ENCODE measurements at regions not wholly inside any gene's neighbourhood (a gene's known extent, or its start where the extent isn't known, plus 50 kb on each side); places are given as distances from the start of the nearest gene placed in this dataset.

DNA sequence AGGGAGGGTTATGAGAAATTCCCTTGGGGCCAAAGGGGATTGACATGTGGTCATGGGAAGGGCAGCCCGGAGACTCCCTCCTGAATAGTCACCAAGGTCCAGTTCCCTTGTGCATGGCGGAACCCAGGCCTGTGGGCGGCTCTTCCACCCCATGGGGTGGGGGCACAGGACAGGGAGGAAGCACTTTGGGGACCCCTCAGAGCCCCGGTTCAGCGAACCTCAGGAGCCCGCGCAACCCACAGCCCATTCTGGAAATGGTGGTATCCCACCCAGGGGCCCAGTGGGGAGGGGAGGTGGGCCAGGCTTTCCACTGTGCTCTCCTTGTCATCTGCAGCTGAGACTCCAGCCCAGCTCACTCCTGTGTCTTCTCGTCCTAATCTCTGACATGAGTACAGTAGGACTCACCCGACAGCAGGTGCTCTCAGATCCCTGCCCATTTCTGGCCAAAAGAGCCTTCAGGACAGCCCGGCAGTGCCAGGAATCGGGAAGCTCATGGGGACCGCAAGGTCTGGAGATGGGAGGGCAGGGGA lies 255.2 kb upstream of the SFSWAP start:
- peak in 1 of 2 donors; percentile 59 for DNase-seq (ENCODE audit: low spot score in 2 of 2)
- no peak overlapping the region for H3K27ac ChIP-seq
- peaks cover 0 to 2% of the 10 kb centered on the region in 2 donors for H3K9me3 ChIP-seq
- TF ChIP-seq, protein P1, sequence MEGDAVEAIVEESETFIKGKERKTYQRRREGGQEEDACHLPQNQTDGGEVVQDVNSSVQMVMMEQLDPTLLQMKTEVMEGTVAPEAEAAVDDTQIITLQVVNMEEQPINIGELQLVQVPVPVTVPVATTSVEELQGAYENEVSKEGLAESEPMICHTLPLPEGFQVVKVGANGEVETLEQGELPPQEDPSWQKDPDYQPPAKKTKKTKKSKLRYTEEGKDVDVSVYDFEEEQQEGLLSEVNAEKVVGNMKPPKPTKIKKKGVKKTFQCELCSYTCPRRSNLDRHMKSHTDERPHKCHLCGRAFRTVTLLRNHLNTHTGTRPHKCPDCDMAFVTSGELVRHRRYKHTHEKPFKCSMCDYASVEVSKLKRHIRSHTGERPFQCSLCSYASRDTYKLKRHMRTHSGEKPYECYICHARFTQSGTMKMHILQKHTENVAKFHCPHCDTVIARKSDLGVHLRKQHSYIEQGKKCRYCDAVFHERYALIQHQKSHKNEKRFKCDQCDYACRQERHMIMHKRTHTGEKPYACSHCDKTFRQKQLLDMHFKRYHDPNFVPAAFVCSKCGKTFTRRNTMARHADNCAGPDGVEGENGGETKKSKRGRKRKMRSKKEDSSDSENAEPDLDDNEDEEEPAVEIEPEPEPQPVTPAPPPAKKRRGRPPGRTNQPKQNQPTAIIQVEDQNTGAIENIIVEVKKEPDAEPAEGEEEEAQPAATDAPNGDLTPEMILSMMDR (IDR thresholded peaks at IDR 0.05), result no peak
- no peaks in the 10 kb centered on the region for H3K36me3 ChIP-seq
- no peaks in the 10 kb centered on the region for H3K4me1 ChIP-seq
- no peak overlapping the region for H3K4me3 ChIP-seq
- intact Hi-C loops (cut with DNase I), result no loop called here
- H3K27me3 ChIP-seq, result no peaks in the 10 kb centered on the region

DNA sequence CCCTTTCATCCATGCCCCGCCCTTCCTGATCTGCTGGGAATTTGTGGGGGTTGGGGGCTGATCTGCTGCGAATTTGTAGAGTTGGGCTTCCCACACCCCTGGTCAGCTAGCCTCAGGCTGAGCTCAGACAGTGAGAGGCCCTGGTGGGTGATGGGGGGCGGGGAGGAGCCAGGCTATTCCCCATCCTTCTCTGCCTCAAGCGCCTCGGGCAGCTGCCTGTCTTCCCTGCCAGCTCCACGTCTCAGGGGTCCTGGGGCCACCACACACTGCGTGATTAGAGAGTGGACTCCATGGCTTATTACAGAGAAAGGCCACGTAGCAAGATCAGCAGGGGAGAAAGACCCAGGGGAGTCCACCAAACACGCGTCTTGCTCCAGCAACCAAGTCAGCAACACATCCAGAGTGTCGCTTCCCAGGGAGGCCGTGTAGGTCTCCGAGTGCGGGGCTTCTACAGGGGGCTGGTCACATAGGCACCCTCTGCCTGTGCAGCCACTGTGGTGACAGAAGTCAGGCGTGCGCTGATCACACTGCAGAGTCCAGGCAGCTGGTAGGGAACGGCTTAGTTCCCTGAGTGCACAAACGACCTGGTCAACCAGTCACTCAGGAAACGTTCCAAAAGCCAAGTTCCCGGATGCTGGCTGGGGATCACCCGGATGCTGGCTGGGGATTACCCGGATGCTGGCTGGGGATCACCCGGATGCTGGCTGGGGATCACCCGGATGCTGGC lies 254.4 kb upstream of the SFSWAP start:
- H3K27me3 ChIP-seq, result no peaks in the 10 kb centered on the region
- no peak overlapping the region for H3K27ac ChIP-seq
- intact Hi-C loops (cut with DNase I), result no loop called here

DNA sequence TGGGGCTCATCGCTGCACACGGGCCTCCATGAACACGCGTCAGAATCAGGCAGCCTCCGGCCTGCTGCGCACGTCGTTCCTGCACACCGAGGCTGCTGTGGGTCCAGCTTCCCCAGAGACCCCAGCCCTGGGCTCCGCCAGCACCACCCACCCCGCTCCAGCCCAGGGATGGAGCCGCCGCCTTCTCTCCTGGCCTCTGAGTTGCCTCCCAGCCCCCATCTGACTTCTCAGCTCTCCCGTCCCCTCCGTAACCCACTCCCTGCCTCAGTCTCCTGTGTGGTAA lies 253.9 kb upstream of the SFSWAP start:
- TF ChIP-seq, protein P1 (IDR thresholded peaks at IDR 0.05), result no peak
- Histone ChIP-seq H3K27ac (no peak overlapping the region), H3K27me3 (no peaks in the 10 kb centered on the region), H3K4me1 (no peaks in the 10 kb centered on the region), H3K9me3 (no peaks in the 10 kb centered on the region), H3K4me3 (no peak overlapping the region), H3K36me3 (no peaks in the 10 kb centered on the region)
- DNase-seq (ENCODE audit: low spot score in 2 of 2), result no peak
- intact Hi-C loops (cut with DNase I), result no loop called here

More for the DNA sequence above, 254.4 kb upstream of the SFSWAP start:
- peak in 1 of 2 donors; percentile 48 for DNase-seq (ENCODE audit: low spot score in 2 of 2)
- TF ChIP-seq, protein P1 (IDR thresholded peaks at IDR 0.05), result no peak
- H3K9me3 ChIP-seq, result no peaks in the 10 kb centered on the region
- H3K4me1 ChIP-seq, result no peaks in the 10 kb centered on the region
- no peak overlapping the region for H3K4me3 ChIP-seq
- H3K36me3 ChIP-seq, result no peaks in the 10 kb centered on the region

DNA sequence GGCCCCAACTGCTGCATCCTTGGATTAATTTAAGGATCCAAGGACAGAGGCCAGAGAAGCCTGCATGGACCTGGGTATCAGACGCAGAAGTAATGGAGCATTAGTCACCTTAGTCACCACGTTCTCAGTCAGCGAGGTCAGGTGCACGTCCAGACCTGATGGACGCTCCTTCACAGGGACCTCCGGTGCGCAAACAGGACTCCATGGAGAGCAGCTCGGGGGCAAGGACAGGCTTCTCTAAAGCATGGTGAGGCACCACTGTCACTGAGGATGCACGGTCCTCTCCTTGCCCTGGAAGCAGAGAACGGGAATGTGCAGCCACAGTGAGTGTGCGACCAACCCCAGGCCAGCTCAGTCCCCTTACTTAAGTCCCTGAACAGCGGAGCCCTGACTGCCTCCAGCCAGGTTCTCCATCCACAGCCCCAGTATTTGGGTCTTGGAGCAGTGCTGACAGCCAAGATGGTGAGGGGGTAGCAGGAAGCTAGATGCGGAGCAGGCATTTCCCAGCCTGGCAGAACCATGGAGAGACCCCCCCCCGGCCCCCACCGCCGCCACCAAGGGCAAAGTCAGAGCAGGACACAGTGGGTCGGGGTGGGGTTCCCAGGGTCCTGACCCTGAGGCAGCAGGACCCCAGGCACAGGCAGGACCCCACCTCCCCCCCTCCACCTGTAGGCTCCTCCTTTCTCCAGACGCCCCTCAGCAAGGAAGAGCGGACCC lies 253.4 kb upstream of the SFSWAP start:
- TF ChIP-seq, protein P1 (IDR thresholded peaks at IDR 0.05), result no peak
- no peaks in the 10 kb centered on the region for H3K4me1 ChIP-seq
- no peaks in the 10 kb centered on the region for H3K27me3 ChIP-seq
- no peaks in the 10 kb centered on the region for H3K9me3 ChIP-seq
- DNase-seq (ENCODE audit: low spot score in 2 of 2), result peak in 1 of 2 donors; percentile 50
- no peak overlapping the region for H3K27ac ChIP-seq
- H3K4me3 ChIP-seq, result no peak overlapping the region
- intact Hi-C loops (cut with DNase I), result no loop called here
- no peaks in the 10 kb centered on the region for H3K36me3 ChIP-seq

DNA sequence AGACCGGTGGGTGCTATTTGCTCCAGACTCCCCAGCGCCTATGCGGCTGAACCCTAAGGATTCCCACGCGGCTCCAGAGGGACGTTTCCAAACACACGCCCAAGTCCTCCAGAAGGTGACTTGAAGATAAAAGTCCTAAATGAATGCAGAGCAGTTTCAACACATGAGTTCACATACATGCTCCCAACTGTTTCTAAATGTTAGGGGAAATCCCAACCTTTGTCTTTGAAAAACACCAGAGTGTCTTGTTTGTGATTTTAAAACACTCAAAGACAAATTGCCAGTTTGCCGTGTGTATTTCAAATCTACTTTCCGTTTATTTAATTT lies 252.9 kb upstream of the SFSWAP start:
- no peak for DNase-seq (ENCODE audit: low spot score in 2 of 2)
- H3K27ac ChIP-seq, result no peak overlapping the region
- intact Hi-C loops (cut with DNase I), result no loop called here
- no peaks in the 10 kb centered on the region for H3K36me3 ChIP-seq
- TF ChIP-seq, protein P1 (IDR thresholded peaks at IDR 0.05), result no peak
- H3K27me3 ChIP-seq, result no peaks in the 10 kb centered on the region
- H3K4me3 ChIP-seq, result no peak overlapping the region
- no peaks in the 10 kb centered on the region for H3K9me3 ChIP-seq
- no peaks in the 10 kb centered on the region for H3K4me1 ChIP-seq

Measured in ascending aorta (tissue), 2 donors.